Transverse colon (tissue), 4 donors: ENCODE measurements at regions not wholly inside any gene's neighbourhood (a gene's known extent, or its start where the extent isn't known, plus 50 kb on each side); places are given as distances from the start of the nearest gene placed in this dataset.

Experiments used
- DNase-seq: peaks from one replicate; pipeline ENCODE4 v3.0.0-alpha.2; 2019
- H3K27ac ChIP-seq, 4 donors: fragments of 200-600 bp; sonication (generic); 2 replicates each; pipeline ENCODE4 v1.5.1; 2016 to 2018; ENCODE audit warnings: inconsistent platforms in 4 of 4
- H3K27me3 ChIP-seq: fragments of 200-600 bp; sonication (generic); 2 replicates; pipeline ENCODE4 v1.5.1; 2017; ENCODE audit warnings: inconsistent platforms
- H3K36me3 ChIP-seq, 4 donors: fragments of 200-600 bp; sonication (generic); 2 replicates each; pipeline ENCODE4 v1.5.1; 2017 to 2019; ENCODE audit warnings: inconsistent platforms in 4 of 4
- H3K4me1 ChIP-seq, 4 donors: fragments of 200-600 bp; sonication (generic); 2 replicates each; pipeline ENCODE4 v1.5.1; 2017 to 2020; ENCODE audit warnings: inconsistent platforms in 4 of 4
- H3K4me3 ChIP-seq, 4 donors: fragments of 200-600 bp; sonication (generic); 1 replicate in 1 of 4; 2 replicates in 3 of 4; pipeline versions ENCODE4 v1.5.1 to v1.6.1; 2017 to 2019; ENCODE audit warnings: inconsistent platforms in 4 of 4
- H3K9me3 ChIP-seq, 2 donors: fragments of 200-600 bp; sonication (generic); 2 replicates each; pipeline ENCODE4 v1.5.1; 2017 to 2019; ENCODE audit warnings: inconsistent platforms in 2 of 2
- EP300 ChIP-seq: sonication (generic); formaldehyde crosslinking; IDR thresholded peaks from one replicate; pipeline ENCODE4 v1.6.1; 2017; ENCODE audit warnings: antibody characterized with exemption, low read depth
- POLR2A ChIP-seq: fragments of 450-650 bp; IDR thresholded peaks from one replicate; pipeline ENCODE4 v1.6.1; 2016; ENCODE audit warnings: antibody characterized with exemption, mild to moderate bottlenecking, moderate library complexity
- POLR2AphosphoS5 ChIP-seq, 3 donors: sonication (generic); formaldehyde crosslinking; IDR thresholded peaks; one replicate each; pipeline ENCODE4 v1.6.1; 2016; ENCODE audit warnings: antibody characterized with exemption in 3 of 3
- WGBS, 2 donors: methylation state at CpG; one replicate each; pipeline ENCODE4 v1.1.5; 2018; ENCODE audit warnings: low coverage in 1 of 2; 5-methylcytosine and 5-hydroxymethylcytosine counted together
- in situ Hi-C, 4 donors: fragments of 200-750 bp; cut with MboI; loops; one replicate each; pipeline versions ENCODE4 v1.15.0 to v1.15.1; 2017; ENCODE audit warnings: low sequenced_read_pairs in 3 of 4, low pct_ligation_motif_present in 1 of 4, low pct_unique_long_range_greater_than_20kb in 1 of 4
- intact Hi-C: fragments of 100-400 bp; cut with DNase I; formaldehyde crosslinking; loops from one replicate; pipeline ENCODE4 v1.15.1; 2023; ENCODE audit warnings: low total_unique reads
- TF ChIP-seq, protein P1 (sequence below), 5 experiments: fragments of 200-600 bp in 3 of 5; fragments of 450-650 bp in 2 of 5; sonication (generic) in 3 of 5; IDR thresholded peaks; 1 replicate in 2 of 5; 2 replicates in 3 of 5; pipeline ENCODE4 v1.5.1; 2016 to 2017; ENCODE audit warnings: antibody characterized with exemption in 5 of 5, inconsistent platforms in 3 of 5, mild to moderate bottlenecking in 2 of 5, moderate library complexity in 1 of 5

DNA sequence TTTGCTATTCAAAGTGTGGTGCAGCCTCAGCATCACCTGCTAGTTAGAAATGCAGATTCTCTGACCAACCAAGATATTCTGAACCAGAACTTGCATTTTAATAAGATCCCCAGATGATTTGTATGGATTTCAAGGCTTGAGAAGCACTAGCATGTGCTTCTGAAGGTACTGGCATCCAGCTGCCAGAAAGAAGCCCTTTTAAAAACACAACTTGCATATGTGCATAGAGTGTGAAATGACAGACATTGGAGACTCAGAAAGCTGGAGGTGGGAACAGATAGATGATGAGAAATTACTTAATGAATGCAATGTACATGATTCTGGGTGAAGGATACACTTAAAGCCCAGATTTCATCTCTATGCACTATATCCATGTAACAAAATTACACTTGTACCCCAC lies 409.3 kb upstream of the SPTLC3 start:
- in situ Hi-C loops = no loop called here
- Histone ChIP-seq H3K27me3 (no peaks in the 10 kb centered on the region), H3K27ac (no peak overlapping the region), H3K4me3 (no peak overlapping the region), H3K4me1 (peaks cover 0 to 13% (median 3%) of the 10 kb centered on the region in 4 donors), H3K36me3 (no peaks in the 10 kb centered on the region), H3K9me3 (no peaks in the 10 kb centered on the region)
- intact Hi-C loops = no loop called here
- no peak for DNase-seq
- TF ChIP-seq POLR2A (no peak), EP300 (no peak), POLR2AphosphoS5 (IDR thresholded peaks at IDR 0.05) (no peak)
- TF ChIP-seq, protein P1, sequence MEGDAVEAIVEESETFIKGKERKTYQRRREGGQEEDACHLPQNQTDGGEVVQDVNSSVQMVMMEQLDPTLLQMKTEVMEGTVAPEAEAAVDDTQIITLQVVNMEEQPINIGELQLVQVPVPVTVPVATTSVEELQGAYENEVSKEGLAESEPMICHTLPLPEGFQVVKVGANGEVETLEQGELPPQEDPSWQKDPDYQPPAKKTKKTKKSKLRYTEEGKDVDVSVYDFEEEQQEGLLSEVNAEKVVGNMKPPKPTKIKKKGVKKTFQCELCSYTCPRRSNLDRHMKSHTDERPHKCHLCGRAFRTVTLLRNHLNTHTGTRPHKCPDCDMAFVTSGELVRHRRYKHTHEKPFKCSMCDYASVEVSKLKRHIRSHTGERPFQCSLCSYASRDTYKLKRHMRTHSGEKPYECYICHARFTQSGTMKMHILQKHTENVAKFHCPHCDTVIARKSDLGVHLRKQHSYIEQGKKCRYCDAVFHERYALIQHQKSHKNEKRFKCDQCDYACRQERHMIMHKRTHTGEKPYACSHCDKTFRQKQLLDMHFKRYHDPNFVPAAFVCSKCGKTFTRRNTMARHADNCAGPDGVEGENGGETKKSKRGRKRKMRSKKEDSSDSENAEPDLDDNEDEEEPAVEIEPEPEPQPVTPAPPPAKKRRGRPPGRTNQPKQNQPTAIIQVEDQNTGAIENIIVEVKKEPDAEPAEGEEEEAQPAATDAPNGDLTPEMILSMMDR (IDR thresholded peaks at IDR 0.05) = no peak

DNA sequence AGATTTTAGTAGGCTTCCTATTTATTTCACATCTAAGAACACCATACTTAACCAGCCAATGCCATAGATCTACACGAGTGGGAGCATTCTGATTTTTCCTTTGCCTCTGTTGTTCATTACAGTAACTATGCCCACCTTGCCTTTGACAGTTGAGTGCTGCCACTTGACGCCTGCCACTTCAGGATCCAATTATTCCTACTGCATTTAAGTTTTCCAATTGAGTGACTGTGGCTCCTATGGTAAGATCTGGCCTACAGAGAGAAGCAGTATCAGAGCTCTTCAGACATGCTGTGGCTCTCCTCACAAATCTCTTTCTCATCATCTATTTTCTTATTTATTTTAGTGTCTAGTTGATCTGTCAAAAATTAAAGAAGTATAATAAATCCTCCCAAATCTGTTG lies 403.0 kb upstream of the SPTLC3 start:
- no peak overlapping the region for H3K4me3 ChIP-seq
- 60 to 69% methylated on average over 2 of the region's 2 CpGs for WGBS, 2 donors
- H3K4me1 ChIP-seq = no peaks in the 10 kb centered on the region
- in situ Hi-C loops (no loop called here), intact Hi-C loops (no loop called here)
- H3K36me3 ChIP-seq = no peaks in the 10 kb centered on the region
- DNase-seq = no peak
- H3K27me3 ChIP-seq = no peaks in the 10 kb centered on the region
- no peaks in the 10 kb centered on the region for H3K9me3 ChIP-seq
- no peak overlapping the region for H3K27ac ChIP-seq
- TF ChIP-seq POLR2A (no peak), EP300 (no peak), POLR2AphosphoS5 (IDR thresholded peaks at IDR 0.05) (no peak)
- TF ChIP-seq, protein P1 (IDR thresholded peaks at IDR 0.05) = no peak

DNA sequence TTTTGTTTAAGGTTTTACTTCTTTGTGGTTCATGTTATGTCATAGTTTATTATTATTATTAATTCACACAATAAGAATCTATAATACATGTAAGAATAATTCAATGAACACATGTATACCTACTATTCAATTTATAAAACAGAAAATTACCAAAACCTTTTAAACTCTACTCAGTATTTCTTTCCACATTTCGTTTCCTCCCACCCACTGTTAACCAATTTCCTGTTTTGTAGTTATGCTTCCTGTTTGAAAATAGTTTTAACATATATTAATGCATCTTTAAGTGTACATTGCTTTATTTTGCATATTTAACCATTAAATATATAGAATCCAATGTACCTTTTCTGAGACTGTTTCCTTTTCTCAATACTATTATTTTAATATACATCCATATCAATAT lies 397.9 kb upstream of the SPTLC3 start:
- Histone ChIP-seq H3K4me1 (no peaks in the 10 kb centered on the region), H3K36me3 (no peaks in the 10 kb centered on the region), H3K27me3 (no peaks in the 10 kb centered on the region), H3K9me3 (peaks cover 0 to 6% of the 10 kb centered on the region in 2 donors), H3K4me3 (no peak overlapping the region), H3K27ac (no peak overlapping the region)
- in situ Hi-C loops = no loop called here
- TF ChIP-seq, protein P1 (IDR thresholded peaks at IDR 0.05) = no peak
- TF ChIP-seq POLR2AphosphoS5 (IDR thresholded peaks at IDR 0.05) (no peak), POLR2A (no peak), EP300 (no peak)
- 47 to 71% methylated on average over 1 of the region's 1 CpG for WGBS, 2 donors
- no peak for DNase-seq
- intact Hi-C loops = no loop called here

DNA sequence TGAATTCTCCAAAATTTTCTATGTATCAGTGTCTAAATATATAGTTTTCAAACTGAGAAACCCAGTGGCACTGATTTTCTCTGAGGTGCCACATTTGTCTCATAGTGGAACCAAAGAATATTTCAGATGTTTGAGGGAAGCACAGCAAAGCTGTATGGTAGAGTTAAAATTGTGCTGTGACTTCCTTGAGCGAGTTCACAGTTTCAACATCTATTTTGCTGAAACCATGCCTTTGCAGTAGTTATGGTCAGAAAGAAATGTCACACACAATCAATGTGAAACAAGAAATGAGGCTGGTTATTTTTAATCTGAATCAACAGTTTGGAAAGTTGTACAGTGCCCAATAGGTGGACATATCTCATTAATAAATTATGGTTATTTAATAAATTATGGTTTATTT lies 394.0 kb upstream of the SPTLC3 start:
- Histone ChIP-seq H3K4me3 (no peak overlapping the region), H3K27ac (no peak overlapping the region), H3K9me3 (peaks cover 0 to 6% of the 10 kb centered on the region in 2 donors), H3K36me3 (no peaks in the 10 kb centered on the region), H3K4me1 (no peaks in the 10 kb centered on the region), H3K27me3 (no peaks in the 10 kb centered on the region)
- TF ChIP-seq, protein P1 (IDR thresholded peaks at IDR 0.05) = no peak
- TF ChIP-seq EP300 (no peak), POLR2AphosphoS5 (IDR thresholded peaks at IDR 0.05) (no peak), POLR2A (no peak)
- intact Hi-C loops (no loop called here), in situ Hi-C loops (no loop called here)
- WGBS, 2 donors = 88 to 89% methylated on average over 1 of the region's 1 CpG
- no peak for DNase-seq
